COLO668 (cell line): ENCODE measurements at regions not wholly inside any gene's neighbourhood (a gene's known extent, or its start where the extent isn't known, plus 50 kb on each side); places are given as distances from the start of the nearest gene placed in this dataset.

Source experiments
- DNase-seq: peaks from one replicate; lab custom pipeline; 2025; ENCODE audit not compliant: unreplicated experiment; lab: John Stamatoyannopoulos, UW

DNA sequence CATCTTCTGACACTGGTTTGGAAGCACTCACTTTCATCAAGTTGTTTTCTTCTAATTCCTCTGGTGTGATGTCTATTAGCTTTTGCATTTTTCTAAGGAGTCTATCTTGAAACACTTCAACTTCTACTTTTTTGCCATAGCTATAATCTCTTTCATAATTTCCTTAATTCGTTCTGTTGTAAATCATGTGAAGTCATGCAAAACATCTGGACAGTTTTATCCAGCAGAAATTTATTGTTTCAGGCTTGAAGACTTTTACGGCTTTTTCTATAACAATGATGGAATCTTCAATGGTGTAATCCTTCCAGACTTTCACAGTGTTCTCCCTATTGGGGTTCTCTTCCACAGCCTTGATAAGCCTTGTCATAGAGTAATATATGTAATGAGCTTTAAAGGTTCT is 74.9 kb upstream of the PABPC4L start:
- no peak for DNase-seq

DNA sequence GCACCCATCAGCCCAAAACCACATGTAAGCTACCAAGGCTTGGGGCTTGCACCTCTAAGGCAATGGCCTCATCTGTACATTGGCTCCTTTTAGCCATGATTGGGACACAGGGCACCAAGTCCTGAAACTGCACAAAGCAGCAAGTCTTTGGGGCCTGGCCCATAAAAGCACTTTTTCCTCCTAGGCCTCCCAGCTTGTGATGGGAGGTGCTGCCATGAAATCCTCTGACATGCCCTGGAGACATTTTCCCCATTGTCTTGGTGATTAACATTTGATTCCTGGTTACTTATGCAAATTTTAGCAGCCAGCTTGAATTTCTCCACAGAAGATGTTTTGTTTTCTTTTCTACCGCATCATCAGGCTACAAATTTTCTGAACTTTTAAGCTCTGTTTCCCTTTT is 58.5 kb upstream of the PABPC4L start:
- DNase-seq = no peak
